G401.6 (cell line): ENCODE measurements at regions not wholly inside any gene's neighbourhood (a gene's known extent, or its start where the extent isn't known, plus 50 kb on each side); places are given as distances from the start of the nearest gene placed in this dataset.

Experiments
- FAIRE-seq: peaks from 2 replicates; lab custom pipeline; 2012; peaks lifted over from hg19 to GRCh38; lab: Jason Lieb, UNC

- FAIRE-seq: no peak
Observed at GRCh38 chr18:39854291-39854690, 2100.7 kb upstream of the PIK3C3 start.

- no peak for FAIRE-seq
Observed at GRCh38 chr18:39846265-39846664, 2108.8 kb upstream of the PIK3C3 start.

DNA sequence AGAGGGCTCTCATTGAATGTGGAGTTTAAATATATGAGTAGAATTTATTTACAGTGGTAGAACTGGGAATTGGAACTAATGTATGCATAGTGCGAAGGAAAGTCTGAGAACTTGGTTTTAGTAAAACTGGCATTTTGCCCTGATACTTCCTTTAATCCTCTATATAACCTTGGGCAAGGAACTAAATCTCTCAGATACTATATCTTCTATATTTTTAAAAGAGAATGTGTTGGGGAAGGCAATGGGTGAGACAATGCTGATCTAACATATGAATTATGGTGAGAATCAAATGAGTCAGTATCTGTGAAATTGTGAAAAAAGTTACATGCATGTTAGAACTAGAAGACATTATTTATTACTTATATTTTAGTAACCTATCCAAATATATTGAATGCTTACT, 2109.4 kb upstream of the PIK3C3 start:
- no peak for FAIRE-seq

- FAIRE-seq: no peak
Observed at GRCh38 chr18:39845106-39845505, 2109.9 kb upstream of the PIK3C3 start.

GRCh38 chr18:39843546-39843945, 2111.5 kb upstream of the PIK3C3 start:
- FAIRE-seq: no peak

- FAIRE-seq: no peak
Observed at GRCh38 chr18:39842366-39842914, 2112.6 kb upstream of the PIK3C3 start.

- FAIRE-seq: no peak
Observed at GRCh38 chr18:39841482-39842365, 2113.3 kb upstream of the PIK3C3 start.

DNA sequence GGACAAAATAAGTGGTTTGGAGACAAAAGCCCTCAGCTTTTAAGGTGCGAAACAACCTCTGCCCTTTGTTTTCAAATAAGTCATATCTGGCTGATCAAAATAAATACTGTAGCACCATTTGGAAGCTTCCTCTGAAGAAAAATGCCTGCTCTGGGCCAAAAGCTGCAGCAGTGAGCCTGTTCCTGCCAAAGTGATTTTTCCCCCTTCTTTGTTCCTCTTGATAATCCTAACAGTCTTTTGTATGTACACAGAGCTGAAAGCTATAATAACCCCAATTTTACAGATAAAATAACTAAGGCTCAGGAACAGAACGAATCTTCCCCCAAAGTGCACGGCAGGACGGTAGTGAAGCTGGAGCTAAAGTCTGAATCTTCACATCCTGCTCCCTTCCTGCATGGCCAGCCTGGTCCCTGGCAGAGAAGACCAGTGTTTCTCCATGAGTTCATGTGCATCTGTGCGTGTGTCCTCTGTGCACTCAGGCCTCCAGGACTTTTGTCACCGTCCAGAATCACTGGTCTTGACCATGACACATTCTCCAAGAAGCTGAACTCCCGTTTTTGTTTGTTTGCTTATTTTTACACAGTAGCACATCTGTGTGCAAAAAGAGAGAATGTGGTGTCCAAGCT, 2114.1 kb upstream of the PIK3C3 start:
- no peak for FAIRE-seq

GRCh38 chr18:39840406-39840805, 2114.6 kb upstream of the PIK3C3 start:
- no peak for FAIRE-seq

- FAIRE-seq: no peak
Observed at GRCh38 chr18:39839782-39840181, 2115.3 kb upstream of the PIK3C3 start.

- no peak for FAIRE-seq
Observed at GRCh38 chr18:39838831-39839230, 2116.2 kb upstream of the PIK3C3 start.

DNA sequence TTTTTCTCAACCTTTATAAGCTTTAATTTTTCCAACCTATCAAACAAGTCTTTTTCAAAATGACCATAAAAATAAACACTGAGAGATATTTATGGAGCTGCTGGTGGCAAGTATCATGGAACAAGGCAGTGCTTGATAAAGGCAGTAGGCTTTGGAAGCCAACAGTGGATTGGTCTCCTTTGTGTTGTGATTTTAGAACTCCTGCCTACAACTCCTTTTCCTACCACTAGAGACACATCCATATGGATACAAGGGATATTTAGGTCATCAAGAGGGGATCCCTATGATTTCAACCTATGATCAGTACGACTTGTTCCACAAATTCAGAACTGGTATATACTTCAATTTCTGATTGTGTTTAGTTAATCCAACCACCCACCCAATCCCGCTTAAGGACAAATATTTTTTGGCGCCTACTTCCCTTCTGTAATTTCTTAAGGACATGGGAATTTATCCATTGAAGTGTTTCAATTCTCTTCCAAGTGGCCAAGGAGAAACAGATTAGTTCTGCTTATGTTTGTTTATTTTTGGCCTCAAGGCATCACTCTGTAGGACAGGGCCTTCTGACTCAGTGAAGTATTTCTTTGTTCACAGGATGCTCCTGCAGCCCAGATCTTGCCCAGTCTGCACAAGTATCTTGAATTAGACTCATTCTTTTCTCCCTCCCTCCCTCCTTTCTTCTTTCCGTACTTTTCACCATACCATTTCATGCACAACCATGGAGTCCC, 2119.6 kb upstream of the PIK3C3 start:
- no peak for FAIRE-seq

DNA sequence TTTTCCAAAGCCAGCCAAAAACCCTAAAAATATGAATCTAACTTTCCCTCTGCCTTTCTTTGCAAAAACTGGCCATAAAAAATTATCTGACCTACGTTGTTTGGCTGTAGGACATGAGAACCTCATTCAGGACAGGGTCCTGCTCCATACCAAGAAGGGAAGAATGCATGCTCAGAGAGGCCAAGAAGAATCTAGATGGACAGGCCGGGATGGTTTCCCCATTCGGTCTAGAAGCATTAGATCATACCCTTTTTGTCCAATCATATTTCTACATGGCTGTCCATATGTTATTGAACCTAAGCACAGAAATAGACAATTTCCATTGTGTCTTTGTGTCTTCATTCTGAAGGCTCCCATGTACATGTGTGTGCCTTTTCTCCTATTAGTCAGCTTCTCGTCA, 2120.4 kb upstream of the PIK3C3 start:
- no peak for FAIRE-seq

DNA sequence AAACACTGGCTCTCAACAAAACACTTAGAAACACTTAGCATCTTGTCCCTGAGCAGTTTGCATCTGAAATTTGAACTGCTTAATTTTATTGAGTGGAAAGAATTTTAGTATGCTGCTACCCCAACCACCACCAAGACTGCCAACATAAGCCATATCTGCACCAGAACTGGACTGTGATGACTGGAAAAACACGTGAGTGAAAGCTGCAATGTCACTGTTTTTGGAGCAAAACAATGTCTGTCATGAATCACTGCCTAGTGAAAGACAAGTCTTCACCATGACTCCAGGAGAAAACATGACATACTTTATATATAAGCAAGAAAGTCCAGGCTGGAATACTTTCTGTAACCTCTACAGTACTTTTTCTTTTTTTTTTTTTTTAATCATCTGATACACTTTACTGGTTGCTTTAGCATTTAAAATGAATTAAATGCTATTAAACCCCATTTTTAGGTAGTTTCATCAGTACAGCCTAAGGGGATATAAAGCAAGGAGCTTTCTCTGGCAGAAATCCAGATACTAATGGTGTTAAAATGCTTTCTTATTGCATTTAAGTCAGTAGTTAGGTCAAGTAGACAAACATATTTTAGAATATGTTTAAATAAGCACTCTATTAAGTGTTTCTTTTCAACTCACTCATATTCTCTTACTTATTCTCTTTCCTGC, 2129.4 kb upstream of the PIK3C3 start:
- no peak for FAIRE-seq

DNA sequence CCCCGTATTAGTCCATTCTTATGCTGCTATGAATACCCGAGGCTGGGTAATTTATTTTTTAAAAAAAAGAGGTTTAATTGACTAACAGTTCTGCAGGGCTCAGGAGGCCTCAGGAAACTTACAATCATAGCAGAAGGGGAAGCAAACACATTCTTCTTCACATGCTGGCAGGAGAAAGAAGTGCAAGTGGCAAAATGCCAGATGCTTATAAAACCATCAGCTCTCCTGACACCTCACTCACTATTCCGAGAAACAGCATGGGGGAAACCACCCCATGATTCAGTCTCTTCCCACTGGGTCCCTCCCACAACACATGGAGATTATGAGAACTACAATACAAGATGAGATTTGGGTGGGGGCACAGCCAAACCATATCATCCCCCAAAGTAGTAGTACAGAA, 2148.5 kb upstream of the PIK3C3 start:
- FAIRE-seq: no peak

DNA sequence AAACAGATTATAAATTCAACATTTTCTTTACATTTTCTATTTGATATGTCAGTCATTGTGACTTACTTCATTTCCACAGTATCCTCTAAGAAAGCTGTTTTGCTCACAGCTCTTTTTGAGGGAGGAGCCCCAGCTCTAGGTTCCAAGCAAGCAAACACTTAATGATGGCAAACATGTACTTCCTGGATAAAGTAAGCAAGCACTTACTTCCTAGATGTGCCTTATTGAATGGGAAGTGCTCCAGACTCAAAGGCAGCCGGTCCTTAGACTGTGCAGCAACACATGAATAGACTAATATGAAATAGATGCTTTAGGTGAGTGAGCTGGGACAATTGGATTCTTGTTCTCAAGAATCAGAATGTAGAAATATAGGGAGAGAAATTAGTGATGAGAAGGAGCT, 2149.8 kb upstream of the PIK3C3 start:
- FAIRE-seq: no peak

DNA sequence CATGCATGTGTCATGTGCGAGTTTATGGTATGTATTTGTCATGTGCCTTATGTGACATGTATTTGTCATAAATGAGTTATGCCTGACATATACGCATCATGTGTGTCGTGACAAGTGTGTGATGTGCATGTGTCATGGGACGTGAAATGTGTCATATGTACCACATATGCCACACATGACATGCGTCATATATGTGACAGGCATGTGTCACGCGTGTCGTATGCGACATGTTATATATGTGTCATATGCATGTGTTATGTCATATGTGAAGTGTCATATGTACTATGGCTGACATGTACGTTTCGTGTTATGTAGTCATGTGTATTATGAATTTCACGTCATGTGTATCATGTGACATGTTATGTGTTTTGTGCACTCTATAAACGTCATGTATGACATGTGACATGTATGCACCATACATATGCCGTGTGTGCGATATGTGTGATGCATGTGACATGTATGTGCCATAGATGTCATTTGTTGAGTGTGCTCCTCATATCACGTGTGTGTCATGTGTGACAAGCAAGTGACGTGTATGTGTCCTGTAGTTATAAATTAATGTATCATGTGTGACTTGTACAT, 2152.3 kb upstream of the PIK3C3 start:
- FAIRE-seq: no peak

DNA sequence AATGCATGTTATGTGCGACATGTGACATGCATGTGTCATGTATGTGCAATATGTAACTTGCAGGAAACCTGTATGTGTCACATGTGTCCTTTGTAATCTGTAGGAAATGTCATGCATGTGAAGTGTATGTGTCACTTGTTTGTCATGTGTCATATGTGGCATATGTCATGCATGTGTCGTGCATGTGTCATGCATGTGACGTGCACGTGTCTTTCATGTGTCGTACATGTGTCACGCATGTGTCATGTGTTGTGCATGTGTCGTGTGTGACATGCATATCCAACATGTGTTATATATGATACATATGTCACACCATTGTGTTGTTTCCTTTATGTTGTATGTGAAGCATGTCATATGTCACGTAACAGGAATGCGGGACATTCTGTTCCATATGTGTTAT, 2153.2 kb upstream of the PIK3C3 start:
- no peak for FAIRE-seq

GRCh38 chr18:39801010-39801409, 2154.0 kb upstream of the PIK3C3 start:
- FAIRE-seq: no peak

DNA sequence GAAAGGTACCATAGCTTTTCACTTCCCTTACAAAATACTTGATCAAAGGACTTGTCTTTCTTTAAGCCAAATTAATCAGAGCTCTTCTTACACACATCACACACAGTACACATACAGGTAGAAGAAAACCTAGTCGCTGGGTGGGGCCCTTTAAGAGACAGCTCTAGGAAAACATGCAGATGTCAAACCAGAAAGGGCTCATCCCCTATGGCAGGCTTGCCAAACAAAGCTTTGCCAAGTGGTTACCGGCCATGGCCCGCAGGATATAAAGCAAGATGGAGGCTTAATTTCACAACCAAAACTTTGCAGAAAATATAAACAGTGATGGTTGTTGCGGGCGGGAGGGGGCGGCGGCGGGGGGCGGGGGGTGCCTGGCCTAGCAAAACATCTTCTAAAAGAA, 2156.0 kb upstream of the PIK3C3 start:
- no peak for FAIRE-seq

GRCh38 chr18:39796393-39796792, 2158.6 kb upstream of the PIK3C3 start:
- FAIRE-seq: no peak

DNA sequence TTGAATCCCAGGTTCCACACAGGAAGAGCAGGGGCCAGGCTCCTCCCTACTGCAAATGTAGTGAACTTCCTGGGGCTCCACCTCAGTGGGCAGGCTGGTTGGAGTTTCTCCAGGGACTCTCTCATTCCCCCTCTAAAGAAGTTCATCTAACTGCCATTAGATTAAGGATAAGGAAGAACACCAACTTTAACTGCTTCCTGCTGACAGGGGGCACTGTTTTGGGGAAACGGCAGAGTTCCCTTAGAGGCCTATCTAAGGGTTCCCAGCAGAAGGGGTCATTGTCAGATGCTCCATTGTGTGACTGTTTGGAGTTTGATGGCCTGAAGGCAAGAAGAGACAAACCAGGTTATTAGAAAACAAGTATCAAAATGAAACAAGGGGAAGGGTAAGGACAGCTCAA, 2159.7 kb upstream of the PIK3C3 start:
- FAIRE-seq: no peak
